ENCODE measurements at regions not wholly inside any gene's neighbourhood (a gene's known extent, or its start where the extent isn't known, plus 50 kb on each side); places are given as distances from the start of the nearest gene placed in this dataset.

- FAIRE-seq (no peak), DNase-seq (ENCODE audit: low read depth) (no peak)
- no peaks in the 10 kb centered on the region for H3K27me3 ChIP-seq (ENCODE audit: control insufficient read depth, insufficient read depth, low read length)
- no peak for TF ChIP-seq CTCF (IDR thresholded peaks at IDR 0.05; ENCODE audit: insufficient read depth, low read length, severe bottlenecking)
- H3K4me3 ChIP-seq (ENCODE audit: low read depth, low read length): no peak overlapping the region
- no peaks in the 10 kb centered on the region for H3K36me3 ChIP-seq (ENCODE audit: control insufficient read depth, insufficient read depth, low read length)
Observed at GRCh38 chr10:61343796-61344195, 109.4 kb downstream of the TMEM26 start.

GRCh38 chr10:61342858-61343572 lies 110.2 kb downstream of the TMEM26 start:
- H3K36me3 ChIP-seq (ENCODE audit: control insufficient read depth, insufficient read depth, low read length): no peaks in the 10 kb centered on the region
- DNase-seq (ENCODE audit: low read depth) (no peak), FAIRE-seq (no peak)
- TF ChIP-seq CTCF (IDR thresholded peaks at IDR 0.05; ENCODE audit: insufficient read depth, low read length, severe bottlenecking): no peak
- no peak overlapping the region for H3K4me3 ChIP-seq (ENCODE audit: low read depth, low read length)
- no peaks in the 10 kb centered on the region for H3K27me3 ChIP-seq (ENCODE audit: control insufficient read depth, insufficient read depth, low read length)

GRCh38 chr10:61341008-61341407 lies 112.2 kb downstream of the TMEM26 start:
- no peak for FAIRE-seq
- no peaks in the 10 kb centered on the region for H3K27me3 ChIP-seq (ENCODE audit: control insufficient read depth, insufficient read depth, low read length)
- no peak for DNase-seq (ENCODE audit: low read depth)
- H3K4me3 ChIP-seq (ENCODE audit: low read depth, low read length): no peak overlapping the region
- H3K36me3 ChIP-seq (ENCODE audit: control insufficient read depth, insufficient read depth, low read length): no peaks in the 10 kb centered on the region
- TF ChIP-seq CTCF (IDR thresholded peaks at IDR 0.05; ENCODE audit: insufficient read depth, low read length, severe bottlenecking): no peak

GRCh38 chr10:61338146-61338545 lies 115.0 kb downstream of the TMEM26 start:
- FAIRE-seq (no peak), DNase-seq (ENCODE audit: low read depth) (no peak)
- H3K27me3 ChIP-seq (ENCODE audit: control insufficient read depth, insufficient read depth, low read length): no peaks in the 10 kb centered on the region
- no peak overlapping the region for H3K4me3 ChIP-seq (ENCODE audit: low read depth, low read length)
- no peaks in the 10 kb centered on the region for H3K36me3 ChIP-seq (ENCODE audit: control insufficient read depth, insufficient read depth, low read length)
- no peak for TF ChIP-seq CTCF (IDR thresholded peaks at IDR 0.05; ENCODE audit: insufficient read depth, low read length, severe bottlenecking)

- Histone ChIP-seq H3K4me3 (ENCODE audit: low read depth, low read length) (no peak overlapping the region), H3K36me3 (ENCODE audit: control insufficient read depth, insufficient read depth, low read length) (no peaks in the 10 kb centered on the region), H3K27me3 (ENCODE audit: control insufficient read depth, insufficient read depth, low read length) (no peaks in the 10 kb centered on the region)
- TF ChIP-seq CTCF (IDR thresholded peaks at IDR 0.05; ENCODE audit: insufficient read depth, low read length, severe bottlenecking): no peak
- FAIRE-seq (no peak), DNase-seq (ENCODE audit: low read depth) (no peak)
Observed at GRCh38 chr10:61337741-61338140, 115.4 kb downstream of the TMEM26 start.

GRCh38 chr10:61336831-61337230 lies 116.3 kb downstream of the TMEM26 start:
- FAIRE-seq (no peak), DNase-seq (ENCODE audit: low read depth) (no peak)
- H3K36me3 ChIP-seq (ENCODE audit: control insufficient read depth, insufficient read depth, low read length): no peaks in the 10 kb centered on the region
- H3K27me3 ChIP-seq (ENCODE audit: control insufficient read depth, insufficient read depth, low read length): no peaks in the 10 kb centered on the region
- no peak for TF ChIP-seq CTCF (IDR thresholded peaks at IDR 0.05; ENCODE audit: insufficient read depth, low read length, severe bottlenecking)
- H3K4me3 ChIP-seq (ENCODE audit: low read depth, low read length): no peak overlapping the region

All from bronchial epithelial cell (primary cell).